ENCODE measurements at regions not wholly inside any gene's neighbourhood (a gene's known extent, or its start where the extent isn't known, plus 50 kb on each side); places are given as distances from the start of the nearest gene placed in this dataset.

GRCh38 chrX:99705701-99706100 is 704.4 kb downstream of the PCDH19 start:
- TF ChIP-seq CTCF (IDR thresholded peaks at IDR 0.05): no peak
- no peaks in the 10 kb centered on the region for H3K4me1 ChIP-seq
- no peaks in the 10 kb centered on the region for H3K36me3 ChIP-seq
- intact Hi-C loops (cut with DNase I): no loop called here
- no peaks in the 10 kb centered on the region for H3K27me3 ChIP-seq
- H3K9me3 ChIP-seq: no peaks in the 10 kb centered on the region
- ATAC-seq: no peak
- no peak for DNase-seq
- H3K4me3 ChIP-seq: no peak overlapping the region
- no peak overlapping the region for H3K27ac ChIP-seq

GRCh38 chrX:99703473-99703872 is 706.6 kb downstream of the PCDH19 start:
- Histone ChIP-seq H3K4me3 (no peak overlapping the region), H3K27me3 (no peaks in the 10 kb centered on the region), H3K4me1 (no peaks in the 10 kb centered on the region), H3K27ac (no peak overlapping the region), H3K9me3 (no peaks in the 10 kb centered on the region), H3K36me3 (no peaks in the 10 kb centered on the region)
- DNase-seq (no peak), ATAC-seq (no peak)
- intact Hi-C loops (cut with DNase I): no loop called here
- no peak for TF ChIP-seq CTCF (IDR thresholded peaks at IDR 0.05)

GRCh38 chrX:99698451-99698850 is 711.6 kb downstream of the PCDH19 start:
- Histone ChIP-seq H3K36me3 (no peaks in the 10 kb centered on the region), H3K9me3 (no peaks in the 10 kb centered on the region), H3K4me3 (no peak overlapping the region), H3K27me3 (no peaks in the 10 kb centered on the region), H3K4me1 (no peaks in the 10 kb centered on the region), H3K27ac (no peak overlapping the region)
- DNase-seq (no peak), ATAC-seq (no peak)
- TF ChIP-seq CTCF (IDR thresholded peaks at IDR 0.05): no peak
- intact Hi-C loops (cut with DNase I): no loop called here

GRCh38 chrX:99663136-99663535 is 746.9 kb downstream of the PCDH19 start:
- Histone ChIP-seq H3K9me3 (no peaks in the 10 kb centered on the region), H3K4me3 (no peak overlapping the region), H3K27me3 (no peaks in the 10 kb centered on the region), H3K27ac (no peak overlapping the region), H3K4me1 (no peaks in the 10 kb centered on the region), H3K36me3 (no peaks in the 10 kb centered on the region)
- TF ChIP-seq CTCF (IDR thresholded peaks at IDR 0.05): no peak
- DNase-seq: no peak
- intact Hi-C loops (cut with DNase I): no loop called here
- ATAC-seq: no peak

- no peak for ATAC-seq
- intact Hi-C loops (cut with DNase I): no loop called here
- Histone ChIP-seq H3K4me3 (no peak overlapping the region), H3K27me3 (no peaks in the 10 kb centered on the region), H3K27ac (no peak overlapping the region), H3K4me1 (no peaks in the 10 kb centered on the region), H3K9me3 (no peaks in the 10 kb centered on the region), H3K36me3 (no peaks in the 10 kb centered on the region)
- no peak for TF ChIP-seq CTCF (IDR thresholded peaks at IDR 0.05)
- DNase-seq: no peak
These were observed 755.9 kb downstream of the PCDH19 start for GRCh38 chrX:99654188-99654587.

- ATAC-seq (no peak), DNase-seq (no peak)
- H3K27ac ChIP-seq: no peak overlapping the region
- intact Hi-C loops (cut with DNase I): no loop called here
- no peaks in the 10 kb centered on the region for H3K4me1 ChIP-seq
- H3K9me3 ChIP-seq: no peaks in the 10 kb centered on the region
- H3K36me3 ChIP-seq: no peaks in the 10 kb centered on the region
- H3K27me3 ChIP-seq: no peaks in the 10 kb centered on the region
- no peak for TF ChIP-seq CTCF (IDR thresholded peaks at IDR 0.05)
- no peak overlapping the region for H3K4me3 ChIP-seq
These were observed 756.7 kb downstream of the PCDH19 start for GRCh38 chrX:99653352-99653751.

Data from upper lobe of right lung (tissue), 1 donor.